Calu3 (cell line): ENCODE measurements at regions not wholly inside any gene's neighbourhood (a gene's known extent, or its start where the extent isn't known, plus 50 kb on each side); places are given as distances from the start of the nearest gene placed in this dataset.

ENCODE experiments used
- BruUV-seq: library from RNA; stranded (reverse); fragments of 400-500 nt; replicated peaks from 2 replicates; lab custom pipeline; 2021; lab: Mats Ljungman, UMichigan
- CTCF ChIA-PET: fragments of 300-600 bp; sonication (Branson Sonifier 250); formaldehyde crosslinking; loops from one replicate; lab custom pipeline; 2022; ENCODE audit warnings: antibody characterized with exemption; lab: Charles Lee
- DNase-seq: peaks from one replicate; pipeline ENCODE4 v3.0.0; 2022
- H3K27ac Mint-ChIP-seq: one replicate; pipeline ENCODE4 v1.8.0; 2022; ENCODE audit warnings: mixed read lengths; ENCODE audit not compliant: unreplicated experiment
- H3K27me3 Mint-ChIP-seq: one replicate; pipeline ENCODE4 v1.8.0; 2022; ENCODE audit warnings: mixed read lengths; ENCODE audit not compliant: unreplicated experiment
- H3K36me3 Mint-ChIP-seq: one replicate; pipeline ENCODE4 v1.8.0; 2022; ENCODE audit warnings: mild to moderate bottlenecking, moderate library complexity, mixed read lengths; ENCODE audit not compliant: insufficient read depth, unreplicated experiment
- H3K4me1 Mint-ChIP-seq: one replicate; pipeline ENCODE4 v1.8.0; 2022; ENCODE audit warnings: mild to moderate bottlenecking, low read depth, mixed read lengths; ENCODE audit not compliant: unreplicated experiment
- H3K4me3 Mint-ChIP-seq: one replicate; pipeline ENCODE4 v1.8.0; 2022; ENCODE audit warnings: mild to moderate bottlenecking, low read depth, moderate library complexity, mixed read lengths; ENCODE audit not compliant: unreplicated experiment
- H3K9me3 Mint-ChIP-seq: one replicate; pipeline ENCODE4 v1.8.0; 2022; ENCODE audit warnings: low read depth, mixed read lengths; ENCODE audit not compliant: unreplicated experiment
- intact Hi-C: fragments of 100-400 bp; cut with micrococcal nuclease; formaldehyde crosslinking; loops from one replicate; pipeline ENCODE4 v1.10.0; 2022; ENCODE audit not compliant: unreplicated experiment
- TF ChIP-seq, protein P1 (sequence below): fragments of 200-600 bp; IDR thresholded peaks from one replicate; pipeline ENCODE4 v1.8.0; 2022; ENCODE audit warnings: antibody characterized with exemption; ENCODE audit not compliant: unreplicated experiment

DNA sequence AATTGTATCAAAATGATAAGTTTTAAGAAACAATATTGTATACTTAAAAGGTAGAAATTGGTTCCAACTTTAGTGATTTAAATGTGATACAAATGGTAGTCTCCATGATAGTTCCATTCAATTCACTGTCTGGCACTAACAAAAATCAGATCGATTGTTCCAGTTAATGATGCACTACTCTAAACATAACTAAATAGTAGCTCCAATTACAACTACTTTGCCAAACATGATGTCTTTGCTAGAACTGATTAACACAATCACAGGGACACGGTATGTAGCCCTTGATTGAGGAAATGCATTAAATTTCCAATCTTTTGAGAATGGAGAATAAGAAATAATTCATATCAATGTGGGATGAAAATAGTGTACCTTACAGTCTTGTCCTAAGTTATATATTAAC, 962.4 kb upstream of the GHITM start:
- H3K27me3 Mint-ChIP-seq = no peaks in the 10 kb centered on the region
- intact Hi-C loops = no loop called here
- CTCF ChIA-PET = no interaction called here
- no peak for DNase-seq
- H3K27ac Mint-ChIP-seq = no peak overlapping the region
- H3K9me3 Mint-ChIP-seq = no peaks in the 10 kb centered on the region
- no peaks in the 10 kb centered on the region for H3K4me1 Mint-ChIP-seq
- BruUV-seq = no TSS peak
- TF ChIP-seq, protein P1, sequence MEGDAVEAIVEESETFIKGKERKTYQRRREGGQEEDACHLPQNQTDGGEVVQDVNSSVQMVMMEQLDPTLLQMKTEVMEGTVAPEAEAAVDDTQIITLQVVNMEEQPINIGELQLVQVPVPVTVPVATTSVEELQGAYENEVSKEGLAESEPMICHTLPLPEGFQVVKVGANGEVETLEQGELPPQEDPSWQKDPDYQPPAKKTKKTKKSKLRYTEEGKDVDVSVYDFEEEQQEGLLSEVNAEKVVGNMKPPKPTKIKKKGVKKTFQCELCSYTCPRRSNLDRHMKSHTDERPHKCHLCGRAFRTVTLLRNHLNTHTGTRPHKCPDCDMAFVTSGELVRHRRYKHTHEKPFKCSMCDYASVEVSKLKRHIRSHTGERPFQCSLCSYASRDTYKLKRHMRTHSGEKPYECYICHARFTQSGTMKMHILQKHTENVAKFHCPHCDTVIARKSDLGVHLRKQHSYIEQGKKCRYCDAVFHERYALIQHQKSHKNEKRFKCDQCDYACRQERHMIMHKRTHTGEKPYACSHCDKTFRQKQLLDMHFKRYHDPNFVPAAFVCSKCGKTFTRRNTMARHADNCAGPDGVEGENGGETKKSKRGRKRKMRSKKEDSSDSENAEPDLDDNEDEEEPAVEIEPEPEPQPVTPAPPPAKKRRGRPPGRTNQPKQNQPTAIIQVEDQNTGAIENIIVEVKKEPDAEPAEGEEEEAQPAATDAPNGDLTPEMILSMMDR = no peak
- no peak overlapping the region for H3K4me3 Mint-ChIP-seq
- no peaks in the 10 kb centered on the region for H3K36me3 Mint-ChIP-seq

- Mint-ChIP-seq H3K4me3 (no peak overlapping the region), H3K4me1 (no peaks in the 10 kb centered on the region), H3K27me3 (no peaks in the 10 kb centered on the region), H3K36me3 (no peaks in the 10 kb centered on the region), H3K27ac (no peak overlapping the region), H3K9me3 (no peaks in the 10 kb centered on the region)
- no peak for DNase-seq
- TF ChIP-seq, protein P1 = no peak
- CTCF ChIA-PET = no interaction called here
- BruUV-seq = no TSS peak
- intact Hi-C loops = no loop called here
Observed at GRCh38 chr10:83178526-83178925, 960.8 kb upstream of the GHITM start.

- Mint-ChIP-seq H3K9me3 (no peaks in the 10 kb centered on the region), H3K4me3 (no peak overlapping the region), H3K4me1 (no peaks in the 10 kb centered on the region), H3K27me3 (no peaks in the 10 kb centered on the region), H3K36me3 (no peaks in the 10 kb centered on the region), H3K27ac (no peak overlapping the region)
- TF ChIP-seq, protein P1 = no peak
- no TSS peak for BruUV-seq
- DNase-seq = no peak
- intact Hi-C loops = no loop called here
- CTCF ChIA-PET = no interaction called here
Observed at GRCh38 chr10:83179371-83179770, 959.9 kb upstream of the GHITM start.

- BruUV-seq = no TSS peak
- no peaks in the 10 kb centered on the region for H3K27me3 Mint-ChIP-seq
- no peak overlapping the region for H3K27ac Mint-ChIP-seq
- H3K9me3 Mint-ChIP-seq = no peaks in the 10 kb centered on the region
- intact Hi-C loops = no loop called here
- CTCF ChIA-PET = no interaction called here
- DNase-seq = no peak
- H3K4me3 Mint-ChIP-seq = no peak overlapping the region
- TF ChIP-seq, protein P1 = no peak
- no peaks in the 10 kb centered on the region for H3K36me3 Mint-ChIP-seq
- no peaks in the 10 kb centered on the region for H3K4me1 Mint-ChIP-seq
Observed at GRCh38 chr10:83182076-83182475, 957.2 kb upstream of the GHITM start.
